Ishikawa (cell line): ENCODE measurements at regions not wholly inside any gene's neighbourhood (a gene's known extent, or its start where the extent isn't known, plus 50 kb on each side); places are given as distances from the start of the nearest gene placed in this dataset.

ENCODE experiments used
- CEBPB ChIP-seq: IDR thresholded peaks from 2 replicates; pipeline ENCODE4 v1.6.1; 2012
- CREB1 ChIP-seq: IDR thresholded peaks from 2 replicates; pipeline ENCODE4 v1.6.1; 2012; ENCODE audit warnings: low read depth
- EGR1 ChIP-seq: IDR thresholded peaks from 2 replicates; pipeline ENCODE4 v1.6.1; 2012
- EP300 ChIP-seq: IDR thresholded peaks from 2 replicates; pipeline ENCODE4 v1.6.1; 2012; ENCODE audit warnings: borderline replicate concordance
- FOXM1 ChIP-seq: IDR thresholded peaks from 2 replicates; pipeline ENCODE4 v1.6.1; 2012; ENCODE audit warnings: low read depth, borderline replicate concordance
- MAX ChIP-seq: IDR thresholded peaks from 2 replicates; pipeline ENCODE4 v1.6.1; 2012
- NFIC ChIP-seq: IDR thresholded peaks from 2 replicates; pipeline ENCODE4 v1.6.1; 2012
- RAD21 ChIP-seq: IDR thresholded peaks from 2 replicates; pipeline ENCODE4 v1.6.1; 2012; ENCODE audit warnings: low read depth
- REST ChIP-seq: IDR thresholded peaks from 2 replicates; pipeline ENCODE4 v1.6.1; 2012; ENCODE audit warnings: low read depth, mild to moderate bottlenecking
- TAF1 ChIP-seq: IDR thresholded peaks from 2 replicates; pipeline ENCODE4 v1.6.1; 2012; ENCODE audit warnings: low read depth, mild to moderate bottlenecking
- TCF12 ChIP-seq: IDR thresholded peaks from 2 replicates; pipeline ENCODE4 v1.6.1; 2012; ENCODE audit warnings: low read depth
- TEAD4 ChIP-seq: IDR thresholded peaks from 2 replicates; pipeline ENCODE4 v1.6.1; 2012
- USF1 ChIP-seq: IDR thresholded peaks from 2 replicates; pipeline ENCODE4 v1.6.1; 2012
- YY1 ChIP-seq: IDR thresholded peaks from 2 replicates; pipeline ENCODE4 v1.6.1; 2012; ENCODE audit warnings: low read depth
- ZBTB7A ChIP-seq: IDR thresholded peaks from 2 replicates; pipeline ENCODE4 v1.6.1; 2012; ENCODE audit warnings: low read depth

- TF ChIP-seq FOXM1 (no peak), REST (no peak)
Observed at GRCh38 chr22:44581096-44581435, 83.0 kb upstream of the RTL6 start.

GRCh38 chr22:44580176-44581095 lies 82.4 kb upstream of the RTL6 start:
- no peak for TF ChIP-seq EGR1
- TF ChIP-seq FOXM1: no peak
- no peak for TF ChIP-seq TAF1
- no peak for TF ChIP-seq CREB1
- no peak for TF ChIP-seq ZBTB7A
- no peak for TF ChIP-seq MAX
- TF ChIP-seq REST: no peak

- TF ChIP-seq REST: no peak
- no peak for TF ChIP-seq CREB1
- TF ChIP-seq RAD21: no peak
- TF ChIP-seq NFIC: no peak
- no peak for TF ChIP-seq TAF1
- no peak for TF ChIP-seq USF1
- TF ChIP-seq EGR1: no peak
- TF ChIP-seq MAX: no peak
- TF ChIP-seq YY1: no peak
- TF ChIP-seq EP300: no peak
- TF ChIP-seq CEBPB: no peak
- TF ChIP-seq TEAD4: no peak
- TF ChIP-seq FOXM1: no peak
- no peak for TF ChIP-seq ZBTB7A
- TF ChIP-seq TCF12: no peak
Observed at GRCh38 chr22:44578516-44579230, 80.6 kb upstream of the RTL6 start.

GRCh38 chr22:44578110-44578457 lies 80.1 kb upstream of the RTL6 start:
- no peak for TF ChIP-seq CREB1
- no peak for TF ChIP-seq TAF1
- TF ChIP-seq EGR1: no peak
- TF ChIP-seq NFIC: no peak
- no peak for TF ChIP-seq TCF12
- no peak for TF ChIP-seq REST
